K562 (cell line): ENCODE measurements at regions not wholly inside any gene's neighbourhood (a gene's known extent, or its start where the extent isn't known, plus 50 kb on each side); places are given as distances from the start of the nearest gene placed in this dataset.

Source experiments
- ATAC-seq: fragments of 200-7000 bp; cut with Tn5 transposase; 3 replicates; pipeline ENCODE4 v1.9.1; 2020; ENCODE audit warnings: moderate library complexity
- BruUV-seq: library from RNA; stranded (reverse); fragments of 400-500 nt; replicated peaks from 2 replicates; lab custom pipeline; 2021; lab: Mats Ljungman, UMichigan
- CTCF ChIA-PET: fragments of 300-600 bp; formaldehyde crosslinking; extraction: SDS; loops from one replicate; lab custom pipeline; 2021; ENCODE audit warnings: low intra/inter-chr PET ratio; lab: Yijun Ruan, JAX
- POLR2A ChIA-PET: fragments of 300-600, 350-650 bp; sonication (Branson Sonifier 250); formaldehyde crosslinking; extraction: SDS; loops from one replicate; lab custom pipeline; 2021; ENCODE audit warnings: antibody characterized with exemption, inconsistent platforms; lab: Yijun Ruan, JAX
- DNase-seq, 4 experiments: peaks; one replicate each; pipeline versions ENCODE4 v3.0.0 to v3.0.0-alpha.2; 2011 to 2018; ENCODE audit warnings: low spot score in 3 of 4, mixed read lengths in 3 of 4; ENCODE audit errors: extremely low read depth in 1 of 4
- FAIRE-seq: peaks from 2 replicates; lab custom pipeline; 2011; peaks lifted over from hg19 to GRCh38; lab: Jason Lieb, UNC
- H2AFZ ChIP-seq: 2 replicates; pipeline ENCODE4 v1.6.0; 2011; ENCODE audit warnings: low read depth, low read length, control low read depth, inconsistent platforms
- H3K27ac ChIP-seq: fragments of 200-600 bp; 3 replicates; pipeline ENCODE4 v1.8.0; 2011; ENCODE audit warnings: low read depth, mild to moderate bottlenecking, control low read depth, inconsistent platforms, low read length, moderate library complexity, mixed read lengths; ENCODE audit errors: extremely low read depth
- H3K27me3 ChIP-seq, 2 experiments: fragments of 300-600 bp in 1 of 2; 2 replicates in 1 of 2; 3 replicates in 1 of 2; pipeline versions ENCODE4 v1.6.0 to v1.8.0; 2011; ENCODE audit warnings: inconsistent platforms in 2 of 2, low read length in 2 of 2, mild to moderate bottlenecking in 1 of 2, mixed read lengths in 1 of 2, moderate library complexity in 1 of 2; ENCODE audit not compliant: control insufficient read depth in 2 of 2, insufficient read depth in 2 of 2
- H3K36me3 ChIP-seq: fragments of 300-600 bp; 3 replicates; pipeline ENCODE4 v1.8.0; 2011; ENCODE audit warnings: mild to moderate bottlenecking, low read length, inconsistent platforms; ENCODE audit not compliant: control insufficient read depth, insufficient read depth
- H3K4me1 ChIP-seq, 2 experiments: fragments of 200-600 bp in 1 of 2; replicated peaks in 1 of 2; 2 replicates in 1 of 2; 3 replicates in 1 of 2; pipeline versions ENCODE4 v1.5.1 to v1.8.0; 2011; ENCODE audit warnings: inconsistent platforms in 2 of 2, low read length in 2 of 2, mild to moderate bottlenecking in 1 of 2, mixed read lengths in 1 of 2, moderate library complexity in 1 of 2; ENCODE audit not compliant: control insufficient read depth in 2 of 2, insufficient read depth in 2 of 2
- H3K4me2 ChIP-seq: 2 replicates; pipeline ENCODE4 v1.6.1; 2011; ENCODE audit warnings: low read length, control low read depth, inconsistent platforms, mixed read lengths; ENCODE audit not compliant: insufficient read depth
- H3K4me3 ChIP-seq: fragments of 200-600 bp; sonication (generic), shearing (Covaris generic); 2 replicates; pipeline ENCODE4 v1.5.1; 2016; ENCODE audit warnings: control low read depth, inconsistent platforms
- H3K79me2 ChIP-seq: fragments of 200-600 bp; 3 replicates; pipeline ENCODE4 v1.8.0; 2011; ENCODE audit warnings: low read length, inconsistent platforms; ENCODE audit not compliant: control insufficient read depth, insufficient read depth
- H3K9ac ChIP-seq, 2 experiments: 2 replicates each; pipeline versions ENCODE4 v1.6.0 to v1.6.1; 2011; ENCODE audit warnings: low read depth in 2 of 2, low read length in 2 of 2, control low read depth in 1 of 2, inconsistent platforms in 1 of 2, mild to moderate bottlenecking in 1 of 2, mixed read lengths in 1 of 2; ENCODE audit not compliant: insufficient read depth in 1 of 2
- H3K9me1 ChIP-seq: one replicate; pipeline ENCODE4 v1.6.0; 2011; ENCODE audit warnings: inconsistent platforms, mild to moderate bottlenecking, low read length, moderate library complexity; ENCODE audit not compliant: control insufficient read depth, insufficient read depth
- H3K9me3 ChIP-seq: replicated peaks from 2 replicates; pipeline ENCODE4 v1.5.1; 2011; ENCODE audit warnings: low read depth, low read length, inconsistent platforms; ENCODE audit not compliant: control insufficient read depth, insufficient read depth
- H4K20me1 ChIP-seq: replicated peaks from 2 replicates; pipeline ENCODE4 v1.6.1; 2011; ENCODE audit warnings: low read length, inconsistent platforms, mixed read lengths; ENCODE audit not compliant: control insufficient read depth, insufficient read depth
- CHD2 ChIP-seq: IDR thresholded peaks from 2 replicates; pipeline ENCODE4 v1.6.1; 2011; ENCODE audit warnings: low read depth, low read length
- ELF1 ChIP-seq: fragments of 200-800 bp; sonication (Bioruptor generic); IDR thresholded peaks from 2 replicates; pipeline ENCODE4 v1.6.1; 2016; ENCODE audit warnings: missing genetic modification characterization, missing compliant biosample characterization
- ELF4 ChIP-seq: fragments of 450-650 bp; formaldehyde crosslinking; IDR thresholded peaks from 2 replicates; pipeline ENCODE4 v1.4.0; 2022; ENCODE audit warnings: missing genetic modification characterization
- ETV1 ChIP-seq: fragments of 450-650 bp; conservative IDR thresholded peaks from 2 replicates; pipeline ENCODE4 v1.6.1; 2016; ENCODE audit warnings: missing genetic modification characterization, control low read depth, low read depth, missing compliant biosample characterization
- EZH2 ChIP-seq: IDR thresholded peaks from 2 replicates; pipeline ENCODE4 v1.6.1; 2012; ENCODE audit warnings: low read depth, mild to moderate bottlenecking, inconsistent platforms, low read length, borderline replicate concordance
- FOS ChIP-seq: IDR thresholded peaks from 3 replicates; pipeline ENCODE4 v1.6.1; 2011; ENCODE audit not compliant: insufficient read length; ENCODE audit errors: extremely low read depth
- FOXA3 ChIP-seq, 2 experiments: fragments of 450-650 bp in 1 of 2; sonication (generic) in 1 of 2; formaldehyde crosslinking; IDR thresholded peaks in 1 of 2; conservative IDR thresholded peaks in 1 of 2; 2 replicates each; pipeline versions ENCODE4 v1.4.0 to v1.8.0; 2020 to 2022; ENCODE audit warnings: mild to moderate bottlenecking in 2 of 2, missing genetic modification reagents in 1 of 2
- FOXJ3 ChIP-seq: sonication (generic); formaldehyde crosslinking; IDR thresholded peaks from 2 replicates; pipeline ENCODE4 v1.4.0; 2020; ENCODE audit warnings: mild to moderate bottlenecking, missing genetic modification reagents
- HMGN3 ChIP-seq: IDR thresholded peaks from 2 replicates; pipeline ENCODE4 v1.6.1; 2011; ENCODE audit warnings: borderline replicate concordance, low read depth, mild to moderate bottlenecking, mixed read lengths, low read length; ENCODE audit not compliant: insufficient read length; ENCODE audit errors: extremely low read depth
- KAT7 ChIP-seq: sonication (generic); formaldehyde crosslinking; IDR thresholded peaks from 2 replicates; pipeline ENCODE4 v1.8.0; 2022; ENCODE audit warnings: missing genetic modification reagents, mild to moderate bottlenecking, borderline replicate concordance
- MYNN ChIP-seq, 2 experiments: sonication (generic); formaldehyde crosslinking in 1 of 2; IDR thresholded peaks; 2 replicates each; pipeline versions ENCODE4 v1.5.0 to v1.6.1; 2016 to 2020; ENCODE audit warnings: antibody characterized with exemption in 1 of 2, missing genetic modification reagents in 1 of 2
- SRSF9 ChIP-seq: fragments of 200-400 bp; formaldehyde crosslinking; IDR thresholded peaks from 2 replicates; pipeline ENCODE4 v1.6.1; 2017; ENCODE audit warnings: low read depth, low read length, borderline replicate concordance
- ZNF584 ChIP-seq: fragments of 200-800 bp; sonication (Bioruptor generic); IDR thresholded peaks from 2 replicates; pipeline ENCODE4 v1.6.1; 2016; ENCODE audit warnings: low read depth, mild to moderate bottlenecking, missing genetic modification characterization, missing compliant biosample characterization
- ZNF75A ChIP-seq: fragments of 450-650 bp; formaldehyde crosslinking; IDR thresholded peaks from 2 replicates; pipeline ENCODE4 v1.4.0; 2020; ENCODE audit warnings: mild to moderate bottlenecking
- WGBS: fragments of 100-300 bp; shearing (Covaris generic); methylation state at CpG from one replicate; pipeline ENCODE4 v1.1.6; 2016; ENCODE audit warnings: low coverage, mixed read lengths; ENCODE audit not compliant: insufficient coverage; ENCODE audit errors: missing lambda C conversion rate; 5-methylcytosine and 5-hydroxymethylcytosine counted together
- in situ Hi-C: fragments of 300-500 bp; cut with MboI; formaldehyde crosslinking; loops from 4 replicates; pipeline ENCODE4 v1.15.0; 2018; ENCODE audit warnings: inconsistent platforms, mixed read lengths
- intact Hi-C: fragments of 100-400 bp; cut with micrococcal nuclease; formaldehyde crosslinking; loops from 2 replicates; pipeline ENCODE4 v1.14.2; 2022
- TF ChIP-seq, protein P1 (sequence below): IDR thresholded peaks from 3 replicates; pipeline ENCODE4 v1.6.1; 2011; ENCODE audit warnings: borderline replicate concordance, mild to moderate bottlenecking; ENCODE audit not compliant: insufficient read length, insufficient read depth
- TF ChIP-seq, protein P2 (sequence below): fragments of 250-450 bp; sonication (Bioruptor Pico); IDR thresholded peaks from 2 replicates; pipeline ENCODE4 v1.8.0; 2022; ENCODE audit warnings: moderate library complexity, mild to moderate bottlenecking, inconsistent platforms
- TF ChIP-seq, protein P3 (sequence below): fragments of 250-450 bp; sonication (Bioruptor Pico); IDR thresholded peaks from 2 replicates; pipeline ENCODE4 v1.5.0; 2021
- TF ChIP-seq, protein P4 (sequence below): fragments of 450-650 bp; formaldehyde crosslinking; IDR thresholded peaks from 2 replicates; pipeline ENCODE4 v1.4.0; 2020; ENCODE audit warnings: mild to moderate bottlenecking, moderate library complexity
- TF ChIP-seq, protein P5 (sequence below): fragments of 250-450 bp; sonication (Bioruptor Pico); IDR thresholded peaks from 2 replicates; pipeline ENCODE4 v1.6.1; 2021; ENCODE audit warnings: mild to moderate bottlenecking

DNA sequence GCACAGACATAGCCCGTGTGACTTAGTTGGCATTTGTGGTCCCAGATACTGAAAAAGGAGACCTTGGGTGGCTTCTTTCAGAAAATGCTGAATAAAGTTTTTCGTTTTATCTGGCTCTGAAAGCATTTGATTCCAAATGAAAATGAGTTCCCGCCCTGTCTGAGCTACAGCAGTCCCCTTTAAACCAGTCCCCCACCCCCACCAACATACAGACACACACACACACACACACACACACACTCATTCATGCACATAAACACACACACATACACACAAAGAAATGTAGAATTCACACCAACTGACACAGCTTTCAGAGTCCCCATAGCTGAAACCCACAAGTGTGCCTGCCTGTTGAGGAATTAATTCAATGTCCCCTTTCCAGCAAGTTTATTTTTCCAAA lies 97.0 kb upstream of the SMARCA2 start (continued):
- TF ChIP-seq MYNN (IDR thresholded peaks at IDR 0.05), result no peak
- no peak for TF ChIP-seq MYNN (CRISPR knock-in tag; IDR thresholded peaks at IDR 0.05)
- no peak for TF ChIP-seq ETV1
- TF ChIP-seq SRSF9, result no peak
- TF ChIP-seq CHD2, result no peak
- TF ChIP-seq, protein P1, sequence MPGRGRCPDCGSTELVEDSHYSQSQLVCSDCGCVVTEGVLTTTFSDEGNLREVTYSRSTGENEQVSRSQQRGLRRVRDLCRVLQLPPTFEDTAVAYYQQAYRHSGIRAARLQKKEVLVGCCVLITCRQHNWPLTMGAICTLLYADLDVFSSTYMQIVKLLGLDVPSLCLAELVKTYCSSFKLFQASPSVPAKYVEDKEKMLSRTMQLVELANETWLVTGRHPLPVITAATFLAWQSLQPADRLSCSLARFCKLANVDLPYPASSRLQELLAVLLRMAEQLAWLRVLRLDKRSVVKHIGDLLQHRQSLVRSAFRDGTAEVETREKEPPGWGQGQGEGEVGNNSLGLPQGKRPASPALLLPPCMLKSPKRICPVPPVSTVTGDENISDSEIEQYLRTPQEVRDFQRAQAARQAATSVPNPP, result no peak
- TF ChIP-seq, protein P2, sequence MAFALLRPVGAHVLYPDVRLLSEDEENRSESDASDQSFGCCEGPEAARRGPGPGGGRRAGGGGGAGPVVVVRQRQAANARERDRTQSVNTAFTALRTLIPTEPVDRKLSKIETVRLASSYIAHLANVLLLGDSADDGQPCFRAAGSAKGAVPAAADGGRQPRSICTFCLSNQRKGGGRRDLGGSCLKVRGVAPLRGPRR (CRISPR knock-in tag), result no peak
- TF ChIP-seq, protein P3, sequence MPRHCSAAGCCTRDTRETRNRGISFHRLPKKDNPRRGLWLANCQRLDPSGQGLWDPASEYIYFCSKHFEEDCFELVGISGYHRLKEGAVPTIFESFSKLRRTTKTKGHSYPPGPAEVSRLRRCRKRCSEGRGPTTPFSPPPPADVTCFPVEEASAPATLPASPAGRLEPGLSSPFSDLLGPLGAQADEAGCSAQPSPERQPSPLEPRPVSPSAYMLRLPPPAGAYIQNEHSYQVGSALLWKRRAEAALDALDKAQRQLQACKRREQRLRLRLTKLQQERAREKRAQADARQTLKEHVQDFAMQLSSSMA (CRISPR knock-in tag), result no peak
- TF ChIP-seq FOXJ3 (CRISPR knock-in tag), result no peak
- no peak for TF ChIP-seq ZNF75A (CRISPR knock-in tag)
- TF ChIP-seq ELF4, result no peak

DNA sequence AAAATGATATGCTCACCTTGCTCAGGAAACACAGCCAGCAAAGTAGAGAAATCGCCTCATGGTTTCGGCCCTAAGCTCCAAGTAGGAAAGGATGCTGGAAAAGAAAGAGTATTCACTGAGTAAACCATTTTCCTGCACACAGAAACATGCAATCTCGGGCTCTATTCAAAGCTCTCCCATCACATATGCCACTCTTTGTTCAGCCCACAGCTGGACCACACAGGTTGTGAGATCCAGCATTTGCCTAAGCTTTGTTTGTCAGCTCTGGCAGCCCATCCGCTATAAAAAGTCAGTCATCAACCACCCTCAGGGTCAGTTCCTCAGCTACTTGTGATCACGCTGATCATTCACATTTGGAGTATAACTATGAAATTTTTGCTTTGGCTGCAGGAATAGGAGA lies 96.5 kb upstream of the SMARCA2 start:
- Histone ChIP-seq H3K9me1 (no peaks in the 10 kb centered on the region), H3K4me1 (no peaks in the 10 kb centered on the region), H3K36me3 (no peaks in the 10 kb centered on the region), H3K27me3 (peaks cover 0 to 10% of the 10 kb centered on the region in 2 experiments; a peak in 2 of 5 replicates), H3K27ac (no peak overlapping the region), H3K4me2 (no peak overlapping the region), H3K4me3 (no peak overlapping the region), H4K20me1 (no peaks in the 10 kb centered on the region), H3K79me2 (no peaks in the 10 kb centered on the region), H3K9me3 (no peaks in the 10 kb centered on the region), H2AFZ (no peak overlapping the region), H3K9ac (no peak overlapping the region)
- DNase-seq (no peak), ATAC-seq (no peak), FAIRE-seq (no peak)
- ChIA-PET POLR2A (no interaction called here), CTCF (no interaction called here)
- intact Hi-C loops, result no loop called here
- WGBS, result 2% methylated on average over 5 of the region's 5 CpGs
- BruUV-seq, result no TSS peak
- in situ Hi-C loops, result no loop called here
- TF ChIP-seq ELF1, result no peak
- TF ChIP-seq, protein P4, sequence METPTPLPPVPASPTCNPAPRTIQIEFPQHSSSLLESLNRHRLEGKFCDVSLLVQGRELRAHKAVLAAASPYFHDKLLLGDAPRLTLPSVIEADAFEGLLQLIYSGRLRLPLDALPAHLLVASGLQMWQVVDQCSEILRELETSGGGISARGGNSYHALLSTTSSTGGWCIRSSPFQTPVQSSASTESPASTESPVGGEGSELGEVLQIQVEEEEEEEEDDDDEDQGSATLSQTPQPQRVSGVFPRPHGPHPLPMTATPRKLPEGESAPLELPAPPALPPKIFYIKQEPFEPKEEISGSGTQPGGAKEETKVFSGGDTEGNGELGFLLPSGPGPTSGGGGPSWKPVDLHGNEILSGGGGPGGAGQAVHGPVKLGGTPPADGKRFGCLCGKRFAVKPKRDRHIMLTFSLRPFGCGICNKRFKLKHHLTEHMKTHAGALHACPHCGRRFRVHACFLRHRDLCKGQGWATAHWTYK, result no peak
- no peak for TF ChIP-seq FOXA3 (CRISPR knock-in tag; conservative IDR thresholded peaks at IDR 0.05 in 1 of 2, IDR thresholded peaks at IDR 0.05 in 1 of 2)
- TF ChIP-seq ZNF584 (CRISPR knock-in tag), result no peak
- TF ChIP-seq KAT7 (CRISPR knock-in tag), result no peak
- TF ChIP-seq EZH2, result no peak
- TF ChIP-seq, protein P5, sequence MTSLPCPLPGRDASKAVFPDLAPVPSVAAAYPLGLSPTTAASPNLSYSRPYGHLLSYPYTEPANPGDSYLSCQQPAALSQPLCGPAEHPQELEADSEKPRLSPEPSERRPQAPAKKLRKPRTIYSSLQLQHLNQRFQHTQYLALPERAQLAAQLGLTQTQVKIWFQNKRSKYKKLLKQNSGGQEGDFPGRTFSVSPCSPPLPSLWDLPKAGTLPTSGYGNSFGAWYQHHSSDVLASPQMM (CRISPR knock-in tag), result no peak
- no peak for TF ChIP-seq HMGN3
- TF ChIP-seq FOS, result no peak
